PFSK-1 (cell line): ENCODE measurements at regions not wholly inside any gene's neighbourhood (a gene's known extent, or its start where the extent isn't known, plus 50 kb on each side); places are given as distances from the start of the nearest gene placed in this dataset.

Experiments
- POLR2AphosphoS5 ChIP-seq: IDR thresholded peaks from 2 replicates; pipeline ENCODE4 v1.6.1; 2012; ENCODE audit warnings: low read depth, mild to moderate bottlenecking, control low read depth, low read length, moderate library complexity
- REST ChIP-seq, 2 experiments: IDR thresholded peaks; 2 replicates each; pipeline versions ENCODE4 v1.6.1 to v1.8.0; 2011 to 2012; ENCODE audit warnings: low read depth in 2 of 2, low read length in 2 of 2, control low read depth in 1 of 2, inconsistent platforms in 1 of 2, mild to moderate bottlenecking in 1 of 2, moderate library complexity in 1 of 2; ENCODE audit not compliant: insufficient read depth in 1 of 2
- SIN3A ChIP-seq: IDR thresholded peaks from 2 replicates; pipeline ENCODE4 v1.6.1; 2012; ENCODE audit warnings: mild to moderate bottlenecking, low read length, moderate library complexity, borderline replicate concordance; ENCODE audit not compliant: insufficient read depth
- TAF1 ChIP-seq: IDR thresholded peaks from 2 replicates; pipeline ENCODE4 v1.6.1; 2012; ENCODE audit warnings: low read length, control low read depth, borderline replicate concordance; ENCODE audit not compliant: insufficient read depth

GRCh38 chr2:181129364-181130056, 149.1 kb downstream of the UBE2E3 start:
- TF ChIP-seq TAF1, result no peak
- no peak for TF ChIP-seq POLR2AphosphoS5
- TF ChIP-seq REST (IDR thresholded peaks at IDR 0.05; ENCODE audit: insufficient read depth in 1 of 2, low read depth in 2 of 2, low read length in 2 of 2), result no peak
- TF ChIP-seq SIN3A, result no peak
